NCI-H2196 treated with DMSO at 0.1 percent for 48 hours (cell line): ENCODE measurements at regions not wholly inside any gene's neighbourhood (a gene's known extent, or its start where the extent isn't known, plus 50 kb on each side); places are given as distances from the start of the nearest gene placed in this dataset.
"Not testable (repeated sequence)": the region's sequence is repeated elsewhere in the genome, so short reads cannot be mapped to it uniquely, and the experiment has no call there.

Experiments
- DNase-seq: peaks from one replicate; lab custom pipeline; 2025; ENCODE audit not compliant: unreplicated experiment; lab: John Stamatoyannopoulos, UW

DNA sequence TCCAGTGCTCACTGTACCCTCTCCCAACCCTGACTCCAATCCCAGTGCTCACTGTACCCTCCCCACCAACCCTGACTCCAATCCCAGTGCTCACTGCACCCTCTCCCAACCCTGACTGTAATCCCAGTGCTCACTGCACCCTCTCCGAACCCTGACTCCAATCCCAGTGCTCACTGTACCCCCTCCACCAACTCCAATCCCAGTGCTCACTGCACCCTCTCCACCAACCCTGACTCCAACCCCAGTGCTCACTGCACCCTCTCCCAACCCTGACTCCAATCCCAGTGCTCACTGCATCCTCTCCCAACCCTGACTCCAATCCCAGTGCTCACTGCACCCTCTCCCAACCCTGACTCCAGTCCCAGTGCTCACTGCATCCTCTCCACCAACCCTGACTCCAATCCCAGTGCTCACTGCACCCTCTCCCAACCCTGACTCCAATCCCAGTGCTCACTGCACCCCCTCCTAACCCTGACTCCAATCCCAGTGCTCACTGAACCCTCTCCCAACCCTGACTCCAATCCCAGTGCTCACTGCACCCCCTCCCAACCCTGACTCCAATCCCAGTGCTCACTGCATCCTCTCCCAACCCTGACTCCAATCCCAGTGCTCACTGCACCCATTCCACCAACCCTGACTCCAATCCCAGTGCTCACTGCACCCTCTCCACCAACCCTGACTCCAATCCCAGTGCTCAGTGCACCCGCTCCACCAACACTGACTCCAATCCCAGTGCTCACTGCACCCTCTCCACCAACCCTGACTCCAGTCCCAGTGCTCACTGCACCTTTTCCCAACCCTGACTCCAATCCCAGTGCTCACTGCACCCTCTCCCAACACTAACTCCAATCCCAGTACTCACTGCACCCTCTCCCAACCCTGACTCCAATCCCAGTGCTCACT lies 136.3 kb upstream of the ZNF618 start:
- not testable (repeated sequence) for DNase-seq

DNA sequence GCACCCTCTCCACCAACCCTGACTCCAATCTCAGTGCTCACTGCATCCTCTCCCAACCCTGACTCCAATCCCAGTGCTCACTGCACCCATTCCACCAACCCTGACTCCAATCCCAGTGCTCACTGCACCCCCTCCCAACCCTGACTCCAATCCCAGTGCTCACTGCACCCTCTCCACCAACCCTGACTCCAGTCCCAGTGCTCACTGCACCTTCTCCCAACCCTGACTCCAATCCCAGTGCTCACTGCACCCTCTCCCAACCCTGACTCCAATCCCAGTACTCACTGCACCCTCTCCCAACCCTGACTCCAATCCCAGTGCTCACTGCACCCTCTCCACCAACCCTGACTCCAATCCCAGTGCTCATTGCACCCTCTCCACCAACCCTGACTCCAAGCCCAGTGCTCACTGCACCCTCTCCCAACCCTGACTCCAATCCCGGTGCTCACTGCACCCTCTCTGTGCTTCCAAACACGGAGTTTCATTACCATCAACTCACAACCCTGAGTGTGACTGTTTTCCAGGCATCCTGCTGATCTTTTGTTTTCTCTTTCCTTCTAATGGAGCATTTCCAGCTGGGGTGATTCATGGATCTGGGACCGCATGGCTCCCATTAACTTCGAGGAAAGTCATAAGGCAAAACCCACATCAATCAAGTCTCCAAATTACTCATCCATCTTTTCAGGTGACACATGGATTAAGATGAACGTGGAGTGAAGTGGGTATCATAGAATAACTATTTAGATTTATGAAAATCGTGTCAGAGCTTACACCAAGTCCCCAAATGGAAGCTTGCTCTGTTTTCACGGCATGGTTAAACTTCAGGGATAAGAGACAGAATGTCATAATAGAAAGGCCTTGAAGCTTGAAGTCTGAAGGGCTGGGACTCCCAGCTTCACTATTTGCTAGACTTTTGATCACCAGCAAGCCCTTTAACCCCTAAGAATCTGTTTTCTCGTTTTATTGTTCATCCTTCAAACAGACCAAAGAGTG lies 135.3 kb upstream of the ZNF618 start:
- not testable (repeated sequence) for DNase-seq

DNA sequence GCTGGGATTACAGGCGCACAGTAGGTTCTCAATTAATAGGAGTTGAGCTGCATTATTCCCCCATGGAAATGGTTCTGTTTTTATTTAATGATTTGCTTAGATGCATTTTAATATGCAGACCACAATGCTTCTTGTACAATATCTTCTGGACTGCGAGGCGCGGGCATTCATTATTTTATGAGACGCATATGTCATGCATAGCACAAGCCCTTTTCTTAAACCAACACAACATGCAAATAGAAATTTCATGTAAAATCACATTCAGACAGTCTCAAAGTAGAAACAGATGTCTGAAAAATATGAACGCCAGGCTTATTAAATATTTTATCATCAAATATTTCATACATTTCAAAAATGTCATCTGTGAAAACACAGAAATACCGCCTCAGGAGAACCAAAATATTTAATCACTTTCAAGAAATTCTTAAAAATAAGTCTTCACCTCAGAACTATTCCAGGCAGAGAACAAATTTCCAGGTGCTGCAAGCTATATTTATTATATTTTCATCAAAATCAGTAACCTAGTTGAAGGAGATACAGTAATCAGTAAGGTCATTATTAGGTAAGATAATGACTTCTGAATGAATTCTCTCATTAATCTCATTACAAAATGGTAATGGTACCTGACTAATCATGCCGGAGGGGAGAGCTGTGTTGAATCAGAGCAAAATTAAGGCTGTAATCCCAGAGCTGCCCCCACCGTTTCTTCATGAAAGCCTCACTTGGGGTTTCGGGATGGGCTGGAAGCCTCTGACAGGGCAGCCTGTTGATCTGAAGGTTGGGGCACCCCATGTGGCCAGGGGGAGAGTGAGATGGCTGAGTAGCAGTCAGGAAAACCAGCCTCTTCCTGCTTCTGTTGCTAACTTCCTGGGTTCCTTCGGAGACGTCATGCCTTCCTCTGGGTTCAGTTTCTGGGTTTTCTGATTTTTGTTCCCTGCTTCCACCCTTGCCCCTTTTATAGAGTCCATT lies 133.9 kb upstream of the ZNF618 start:
- no peak for DNase-seq

DNA sequence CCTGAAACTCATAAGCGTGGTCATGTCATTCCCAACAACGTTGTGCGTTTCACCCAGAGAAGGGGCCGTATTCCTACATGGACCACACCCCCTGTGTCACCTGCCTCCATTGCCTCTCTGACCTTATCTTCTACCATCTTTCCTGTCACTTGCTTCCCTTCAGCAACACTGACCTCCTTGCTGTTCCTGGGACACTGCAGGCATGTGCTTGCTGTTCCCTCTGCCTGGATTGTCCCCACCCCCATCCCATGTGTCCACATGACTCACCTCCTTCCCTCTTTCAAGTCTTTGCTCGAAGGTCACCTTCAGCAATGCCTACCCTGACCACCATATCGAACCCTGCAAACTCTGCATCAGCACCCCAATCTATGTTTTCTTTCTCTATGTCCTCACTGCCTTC lies 133.2 kb upstream of the ZNF618 start:
- no peak for DNase-seq

DNA sequence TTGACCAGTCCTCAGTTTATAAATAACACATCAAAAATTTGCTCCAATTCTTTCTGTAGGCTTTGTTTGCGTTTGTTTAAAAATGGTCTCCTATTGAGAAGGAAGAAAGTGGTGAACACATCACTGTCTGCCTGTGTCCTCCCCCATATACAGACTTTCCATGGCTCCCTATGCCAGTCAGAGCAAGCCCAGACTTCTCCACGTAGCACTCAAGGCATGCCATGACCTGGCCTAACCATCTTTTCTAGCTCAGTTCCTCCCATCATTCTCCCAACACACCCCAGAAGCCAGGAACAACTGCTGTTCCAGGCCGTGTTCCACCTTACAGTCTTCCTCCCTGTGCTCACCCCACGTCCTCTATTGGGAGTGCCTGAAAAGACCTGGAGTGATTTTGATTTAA lies 129.6 kb upstream of the ZNF618 start:
- DNase-seq = no peak

DNA sequence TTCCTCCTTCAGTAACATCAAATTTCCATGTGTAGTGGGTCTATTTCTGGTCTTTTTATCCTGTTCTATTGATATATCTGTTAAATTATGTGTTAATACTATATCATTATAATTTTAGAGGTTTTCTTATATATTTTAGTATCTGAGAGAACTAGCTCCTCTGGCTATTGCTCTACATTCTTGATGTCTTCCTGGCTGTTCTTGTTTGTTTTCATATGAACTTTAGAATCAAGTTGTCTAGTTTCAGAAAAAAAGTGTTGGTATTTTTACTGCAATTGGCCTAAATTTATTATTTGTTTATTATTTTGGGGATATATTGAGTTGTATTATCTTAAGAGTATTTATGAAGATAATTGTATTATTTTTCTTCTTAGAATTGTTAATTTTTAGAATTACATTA lies 128.0 kb upstream of the ZNF618 start:
- no peak for DNase-seq

DNA sequence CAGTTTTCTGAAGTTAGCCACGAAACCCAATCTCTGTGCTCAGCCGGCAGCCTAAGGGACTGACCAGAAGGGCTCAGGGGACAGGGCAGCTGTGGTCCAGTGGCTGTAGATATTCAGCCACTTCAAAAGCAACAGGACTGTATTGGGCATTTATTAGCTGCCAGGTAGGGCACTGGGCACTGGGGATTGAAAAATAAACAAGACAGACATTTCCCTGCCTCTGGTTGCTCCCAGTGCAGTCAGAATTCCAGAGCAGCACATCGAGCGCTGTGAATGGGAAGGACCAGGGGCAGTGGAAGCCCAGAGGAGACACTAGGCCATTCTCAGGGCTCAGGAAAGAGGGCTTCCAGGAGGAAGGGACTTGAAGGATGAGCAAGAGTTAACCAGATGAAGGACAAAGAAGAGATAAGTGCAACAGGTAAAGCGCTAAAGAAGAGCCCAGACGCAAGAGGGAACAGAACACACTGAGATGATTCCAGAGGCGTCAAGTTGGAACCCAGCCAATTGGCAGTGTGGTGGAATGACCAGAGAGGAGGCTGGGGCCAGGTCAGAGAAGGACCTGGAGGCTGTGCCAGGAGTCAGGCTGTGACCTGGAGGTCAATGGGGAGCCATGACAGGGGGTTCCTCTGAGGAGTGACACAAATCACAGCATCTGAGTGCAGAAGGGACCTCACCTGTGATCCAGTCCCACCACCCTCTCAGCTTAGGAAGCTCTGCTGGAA lies 122.5 kb upstream of the ZNF618 start:
- no peak for DNase-seq

DNA sequence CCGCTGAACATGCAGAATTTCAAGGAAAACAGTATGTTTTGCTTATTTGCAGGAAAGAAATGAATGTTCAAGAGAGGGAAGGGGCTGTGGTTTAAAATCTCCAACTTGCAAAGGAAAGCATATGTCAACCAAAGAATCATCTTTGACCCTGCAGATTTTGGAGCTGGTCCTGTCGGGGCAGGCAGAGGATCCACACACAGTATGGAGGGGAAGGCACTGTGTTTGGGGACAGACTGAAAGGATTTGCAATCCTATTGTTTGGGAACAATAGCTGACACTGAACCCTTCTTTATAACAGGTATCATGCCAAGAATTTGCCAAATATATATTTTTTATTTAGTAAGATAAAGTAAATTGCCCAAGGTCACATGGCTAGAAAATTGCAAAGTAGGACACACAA lies 121.4 kb upstream of the ZNF618 start:
- no peak for DNase-seq

DNA sequence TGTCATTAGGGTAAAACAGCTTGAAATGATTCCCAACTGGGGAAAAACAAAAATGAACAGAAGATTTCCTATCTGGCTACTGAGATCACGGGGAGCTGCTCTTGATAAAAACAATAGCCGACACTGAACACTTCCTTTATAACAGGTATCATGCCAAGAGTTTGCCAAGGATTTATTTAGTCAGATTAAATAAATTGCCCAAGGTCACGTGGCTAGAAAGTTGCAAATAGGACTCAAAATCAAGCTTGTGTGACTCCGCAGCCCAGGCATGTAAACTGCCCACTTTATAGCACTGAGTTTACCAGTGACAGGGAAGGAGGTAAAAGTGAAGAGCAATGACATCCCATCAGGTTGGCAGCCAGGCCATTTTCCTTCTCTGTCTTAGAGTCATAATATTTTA lies 120.7 kb upstream of the ZNF618 start:
- no peak for DNase-seq

DNA sequence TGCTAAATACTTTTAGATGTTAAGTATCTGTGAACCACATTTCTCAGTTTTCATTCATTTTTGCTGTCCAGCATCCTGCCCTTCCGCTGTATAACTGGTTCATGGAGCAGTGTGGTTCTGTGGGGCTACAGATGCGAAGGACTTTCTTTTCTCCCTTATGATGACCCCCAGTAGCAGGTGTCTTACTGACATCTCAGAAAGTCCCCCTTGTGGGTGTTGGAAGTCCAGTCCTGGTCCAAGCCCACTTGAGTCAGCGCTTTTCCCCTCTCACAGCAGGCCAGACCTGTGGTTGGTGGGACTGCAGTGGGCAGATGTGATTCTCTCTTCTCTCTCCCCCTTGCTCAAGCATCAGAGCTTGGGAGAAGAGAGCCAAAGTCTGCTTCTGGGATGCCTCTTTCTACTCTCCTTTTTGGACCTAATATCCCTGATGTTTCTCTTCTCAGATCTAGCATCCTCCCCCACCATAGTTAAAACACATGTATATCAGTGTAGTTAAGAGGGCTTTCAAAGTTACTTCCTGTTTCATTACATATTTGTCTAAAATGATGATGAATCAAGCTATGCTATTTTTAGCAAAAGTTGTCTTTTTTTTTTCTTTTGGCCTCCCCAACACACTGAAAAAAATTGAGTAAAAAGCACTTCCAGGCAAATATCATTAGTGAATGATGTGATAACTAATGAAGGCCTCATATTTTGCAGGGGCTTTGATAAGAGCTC lies 119.5 kb upstream of the ZNF618 start:
- no peak for DNase-seq

DNA sequence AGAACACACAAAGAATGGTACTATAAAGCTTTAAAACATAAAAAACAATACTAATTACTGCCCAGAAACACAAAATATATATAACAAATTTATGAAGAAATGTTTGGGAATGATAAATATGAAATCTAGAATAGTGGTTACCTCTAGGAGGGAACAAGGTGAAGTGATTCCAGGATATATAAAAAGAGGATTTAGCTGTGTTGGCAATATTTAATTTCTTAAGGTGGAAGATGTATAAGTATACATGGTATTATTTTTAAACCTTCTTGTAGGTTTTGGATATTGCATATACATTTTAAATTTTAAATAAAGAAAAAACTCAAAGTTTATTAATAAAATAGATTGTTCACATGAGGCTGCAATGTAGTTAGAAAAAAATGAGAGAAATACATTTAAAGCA lies 112.7 kb upstream of the ZNF618 start:
- no peak for DNase-seq

DNA sequence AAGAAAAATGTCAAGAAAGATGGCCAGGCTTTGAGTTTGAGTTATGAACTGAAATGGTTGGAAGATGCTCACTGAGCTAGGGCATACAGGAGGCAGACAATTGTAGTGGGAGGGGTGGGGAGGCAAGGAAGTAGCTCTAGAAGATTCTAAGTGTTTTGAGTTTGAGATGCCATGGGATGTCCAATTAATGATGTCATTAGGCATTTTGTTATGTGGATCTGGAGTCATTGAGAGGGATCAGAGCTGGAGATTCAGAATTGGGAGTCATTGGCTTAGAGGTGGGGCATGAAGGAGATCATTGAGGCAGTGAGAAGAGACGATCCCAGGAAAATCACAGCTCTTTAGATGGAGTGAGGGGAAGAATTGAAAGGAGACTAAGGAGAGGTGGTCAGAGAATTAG lies 111.5 kb upstream of the ZNF618 start:
- no peak for DNase-seq

DNA sequence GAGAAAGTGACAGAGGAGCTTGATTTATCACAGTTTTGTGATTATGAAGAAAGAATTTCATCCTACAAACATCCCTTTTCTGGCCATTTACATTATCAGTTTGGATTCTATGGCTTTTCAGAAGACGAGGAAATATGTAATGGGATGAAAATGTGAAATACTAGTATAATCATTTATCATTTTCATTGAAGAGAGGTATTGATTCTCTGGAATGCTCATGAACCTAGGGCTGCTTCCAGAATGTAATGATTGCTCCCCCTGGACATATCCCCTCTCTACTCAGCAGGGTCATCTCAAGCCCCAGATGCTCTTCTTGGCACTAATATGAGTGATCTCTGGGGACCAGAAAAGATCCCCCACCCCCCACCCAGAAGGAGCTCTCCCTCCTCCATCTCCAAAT lies 106.7 kb upstream of the ZNF618 start:
- DNase-seq = no peak

DNA sequence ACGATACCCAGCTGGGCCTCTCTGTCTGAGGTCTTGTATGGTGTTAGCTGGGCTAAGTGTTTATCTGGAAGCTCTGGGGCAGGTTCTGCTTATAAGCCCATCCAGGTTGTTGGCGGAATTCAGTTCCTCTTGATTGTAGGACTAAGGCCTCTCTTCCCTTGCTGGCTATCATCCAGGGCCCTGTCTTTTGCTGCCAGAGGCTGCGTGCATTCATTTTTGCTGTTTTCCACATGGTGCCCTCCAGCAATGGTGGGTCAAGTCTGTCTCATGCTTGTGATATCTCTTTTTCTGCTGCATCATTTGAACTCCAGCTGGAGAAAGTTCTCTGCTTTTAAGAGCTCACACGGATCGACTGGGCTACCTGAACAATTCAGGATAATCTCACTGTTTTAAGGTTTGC lies 105.7 kb upstream of the ZNF618 start:
- no peak for DNase-seq

DNA sequence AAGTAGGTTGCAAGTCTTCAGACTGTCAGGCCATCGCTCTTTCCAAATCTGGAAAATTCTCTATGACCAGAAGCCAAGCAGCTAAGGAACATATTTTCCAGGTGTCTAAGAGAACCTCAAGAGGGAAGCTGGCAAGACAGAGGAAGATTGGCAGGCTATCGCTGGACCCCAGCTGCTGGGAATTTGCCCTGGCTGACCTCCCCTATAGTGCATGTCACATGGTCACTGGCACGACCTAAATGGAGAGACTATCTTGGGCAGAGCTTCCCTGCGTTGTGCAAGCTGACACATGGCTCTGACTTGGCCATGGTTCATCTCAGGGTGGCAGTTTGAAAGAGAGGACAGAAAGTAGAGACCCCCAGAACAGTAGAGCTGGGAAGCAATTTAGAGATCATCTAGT lies 104.9 kb upstream of the ZNF618 start:
- DNase-seq = no peak

DNA sequence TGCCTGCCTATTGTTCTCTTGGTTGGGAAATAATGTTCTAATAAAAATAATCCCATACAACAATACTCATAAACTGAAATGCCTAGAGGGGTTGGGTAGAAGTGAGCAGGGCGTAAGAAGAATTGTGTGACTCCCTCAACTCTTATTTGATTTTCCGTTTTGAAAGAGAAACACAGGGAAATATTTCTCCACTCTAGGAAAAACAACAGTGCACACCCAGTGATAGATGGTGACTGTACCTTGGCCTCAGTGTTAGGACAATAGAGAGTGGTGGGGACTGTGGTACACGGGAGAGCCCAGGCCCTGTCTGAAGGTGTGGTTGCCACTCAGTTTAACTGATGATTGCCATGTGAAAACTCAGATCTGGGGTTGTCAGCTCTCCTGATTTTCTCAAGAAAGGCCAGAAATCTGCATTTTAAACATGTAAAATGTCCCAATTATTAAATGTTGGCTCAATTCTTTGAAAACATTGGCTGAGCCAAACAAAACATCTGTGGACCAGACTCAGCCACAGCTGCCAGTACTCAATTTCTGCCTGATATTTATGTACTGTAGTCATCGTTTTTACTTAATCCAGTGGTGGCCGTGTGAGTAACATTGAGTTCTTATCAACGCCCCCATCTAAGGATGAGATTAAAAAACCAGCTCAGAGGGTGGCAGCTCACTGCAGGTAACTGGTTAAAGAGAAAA lies 103.8 kb upstream of the ZNF618 start:
- no peak for DNase-seq

DNA sequence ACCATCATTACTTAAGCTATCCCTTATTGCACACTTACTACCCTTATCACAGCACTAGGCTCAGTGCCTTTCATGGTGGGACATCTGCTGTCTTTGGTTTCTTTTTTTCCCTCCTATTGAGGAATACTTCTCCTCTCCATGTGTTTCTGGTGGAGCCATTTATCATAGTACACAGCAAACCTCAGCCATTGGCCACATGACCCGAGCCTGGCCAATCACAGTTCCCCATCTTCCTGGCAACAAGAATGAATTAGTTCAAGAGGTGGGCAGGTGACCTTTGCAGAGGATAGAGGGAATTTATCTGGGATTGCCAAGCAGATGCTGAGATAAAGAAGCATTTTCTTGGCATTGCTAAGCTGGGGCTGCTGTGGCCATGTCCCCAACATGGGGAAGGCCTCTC lies 101.1 kb upstream of the ZNF618 start:
- no peak for DNase-seq

DNA sequence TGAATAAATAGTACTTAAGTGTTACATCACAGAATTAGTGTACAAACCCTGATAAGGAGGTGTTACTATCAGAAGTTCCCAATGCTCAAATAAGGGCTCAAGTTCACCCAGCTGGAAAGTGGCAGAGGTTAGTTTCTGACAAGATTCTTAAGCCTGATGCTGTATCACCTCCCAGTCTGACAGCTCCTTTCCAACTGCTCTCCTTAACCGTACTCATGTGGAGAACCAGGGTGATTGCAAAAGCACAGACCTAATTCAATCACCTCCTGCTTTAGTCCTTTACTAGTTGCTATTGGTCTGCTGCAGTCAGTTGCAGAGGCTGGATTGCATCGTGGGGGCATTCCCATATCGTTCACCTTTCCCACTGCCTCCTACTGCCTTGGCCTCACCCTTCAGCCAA lies 100.4 kb upstream of the ZNF618 start:
- DNase-seq = no peak

DNA sequence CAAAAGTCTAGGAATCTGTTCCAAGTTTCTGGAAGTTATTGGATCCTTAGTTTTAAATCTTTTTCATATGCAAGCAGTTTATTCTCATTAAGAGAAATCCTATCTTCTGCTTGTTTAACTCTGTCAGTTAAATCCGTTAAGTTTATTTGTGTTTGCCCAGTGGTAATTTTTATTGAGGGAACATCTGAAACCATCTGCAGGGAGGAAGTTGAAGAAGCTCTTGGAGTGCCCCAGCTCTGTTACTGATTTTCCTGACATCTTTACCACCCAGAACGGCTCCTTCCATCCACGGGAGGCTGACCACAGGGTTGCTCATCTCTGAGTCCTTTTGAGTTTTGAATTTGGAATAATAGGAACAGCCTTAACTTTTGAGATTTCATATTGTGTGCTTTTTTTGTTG lies 99.9 kb upstream of the ZNF618 start:
- DNase-seq = no peak
